ENCODE measurements at regions not wholly inside any gene's neighbourhood (a gene's known extent, or its start where the extent isn't known, plus 50 kb on each side); places are given as distances from the start of the nearest gene placed in this dataset.

DNA sequence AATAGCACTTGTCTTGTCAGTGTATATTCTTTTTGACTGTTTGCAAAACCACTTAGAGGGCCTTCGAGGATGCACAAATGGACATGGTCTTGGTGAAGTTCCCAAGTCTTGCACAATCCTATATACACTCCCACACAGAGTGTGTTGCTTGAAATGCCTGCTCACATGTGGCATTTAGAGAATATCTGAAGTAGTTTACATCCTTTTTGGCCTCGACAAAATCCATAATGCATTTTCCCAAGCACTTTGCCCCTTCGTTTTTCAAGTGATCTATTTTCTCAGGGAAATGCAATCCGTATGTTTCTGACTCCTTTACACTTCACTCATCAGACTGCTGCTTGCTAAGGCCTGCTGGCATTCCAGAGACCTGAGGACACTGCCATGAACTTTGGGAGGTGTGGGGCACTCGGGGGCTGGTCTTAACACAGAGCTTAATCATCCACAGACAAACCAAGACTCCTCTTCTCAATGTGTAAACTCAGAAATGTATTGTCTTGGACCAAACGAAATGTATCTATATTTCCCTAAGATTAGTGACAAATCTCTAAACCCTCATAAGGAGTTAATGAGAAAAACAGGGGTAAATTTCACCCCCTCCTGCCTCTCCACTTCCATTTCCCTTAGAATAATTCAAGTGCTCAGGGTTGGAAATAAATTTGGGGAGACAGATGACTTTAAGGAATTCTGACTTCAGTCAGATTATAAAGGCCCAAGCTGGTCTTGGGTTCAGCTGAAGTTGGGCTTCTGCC is 219.3 kb upstream of the APCDD1 start:
- DNase-seq, result no peak
- H3K4me1 ChIP-seq (ENCODE audit: control insufficient read depth, insufficient read depth, low read length), result peaks cover 3% of the 10 kb centered on the region
- H3K27me3 ChIP-seq (ENCODE audit: control insufficient read depth, insufficient read depth, low read length), result no peaks in the 10 kb centered on the region
- no peaks in the 10 kb centered on the region for H3K36me3 ChIP-seq (ENCODE audit: control insufficient read depth, insufficient read depth, low read length)
- no peak overlapping the region for H3K4me3 ChIP-seq (ENCODE audit: low read length)
- no peaks in the 10 kb centered on the region for H3K9me3 ChIP-seq (ENCODE audit: control insufficient read depth, low read depth, low read length)
- WGBS (ENCODE audit: insufficient coverage, low lambda C conversion rate), result 20% methylated on average over 1 of the region's 6 CpGs
- no peak overlapping the region for H3K27ac ChIP-seq (ENCODE audit: low read length)

DNA sequence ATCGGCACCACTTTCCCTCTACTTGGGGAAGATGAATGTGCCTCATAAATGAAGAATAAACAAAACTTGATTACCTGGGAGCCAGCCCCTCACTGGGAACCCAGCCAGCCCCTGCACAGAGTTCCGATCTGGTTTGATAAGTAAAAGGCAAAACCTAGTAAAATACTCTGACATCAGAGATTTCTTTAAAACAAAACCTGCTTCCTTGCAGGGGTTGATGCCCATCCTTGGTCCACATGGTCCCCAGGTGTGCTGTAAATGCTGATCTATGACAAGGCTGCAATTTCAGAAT is 218.8 kb upstream of the APCDD1 start:
- no CpG with 5 or more reads among the region's 2 CpGs for WGBS (ENCODE audit: insufficient coverage, low lambda C conversion rate)
- no peaks in the 10 kb centered on the region for H3K9me3 ChIP-seq (ENCODE audit: control insufficient read depth, low read depth, low read length)
- no peak overlapping the region for H3K27ac ChIP-seq (ENCODE audit: low read length)
- H3K27me3 ChIP-seq (ENCODE audit: control insufficient read depth, insufficient read depth, low read length), result no peaks in the 10 kb centered on the region
- no peaks in the 10 kb centered on the region for H3K36me3 ChIP-seq (ENCODE audit: control insufficient read depth, insufficient read depth, low read length)
- DNase-seq, result no peak
- H3K4me3 ChIP-seq (ENCODE audit: low read length), result no peak overlapping the region
- peaks cover 6% of the 10 kb centered on the region for H3K4me1 ChIP-seq (ENCODE audit: control insufficient read depth, insufficient read depth, low read length)

DNA sequence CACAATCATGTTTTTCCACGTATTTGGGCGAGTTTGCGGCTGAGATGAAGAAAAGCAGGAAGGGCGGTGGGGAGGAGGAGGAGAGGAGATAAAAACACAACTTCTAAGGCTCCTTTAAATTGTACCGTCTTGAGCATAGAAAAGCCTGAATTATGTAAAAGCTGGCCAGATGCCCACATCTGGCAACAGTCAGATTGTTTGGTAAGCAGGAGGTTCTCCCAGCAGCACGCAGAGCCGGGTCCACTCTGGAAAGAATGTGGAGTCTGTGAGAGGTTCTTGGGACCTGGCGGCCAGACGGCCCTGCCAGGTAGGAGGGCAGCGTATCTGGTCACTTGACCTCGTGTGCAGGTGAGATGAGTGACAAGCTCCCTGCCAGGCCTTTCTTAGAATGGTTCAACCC is 215.3 kb upstream of the APCDD1 start:
- DNase-seq, result no peak

GRCh38 chr18:10239991-10240634 is 214.3 kb upstream of the APCDD1 start:
- WGBS (ENCODE audit: insufficient coverage, low lambda C conversion rate), result no CpG with 5 or more reads among the region's 5 CpGs
- Histone ChIP-seq H3K9me3 (ENCODE audit: control insufficient read depth, low read depth, low read length) (no peaks in the 10 kb centered on the region), H3K36me3 (ENCODE audit: control insufficient read depth, insufficient read depth, low read length) (no peaks in the 10 kb centered on the region), H3K27me3 (ENCODE audit: control insufficient read depth, insufficient read depth, low read length) (no peaks in the 10 kb centered on the region), H3K4me3 (ENCODE audit: low read length) (no peak overlapping the region), H3K4me1 (ENCODE audit: control insufficient read depth, insufficient read depth, low read length) (peaks cover 3% of the 10 kb centered on the region), H3K27ac (ENCODE audit: low read length) (no peak overlapping the region)
- no peak for DNase-seq

More for the DNA sequence above, 215.3 kb upstream of the APCDD1 start:
- Histone ChIP-seq H3K9me3 (ENCODE audit: control insufficient read depth, low read depth, low read length) (no peaks in the 10 kb centered on the region), H3K4me3 (ENCODE audit: low read length) (no peak overlapping the region), H3K27ac (ENCODE audit: low read length) (no peak overlapping the region), H3K27me3 (ENCODE audit: control insufficient read depth, insufficient read depth, low read length) (no peaks in the 10 kb centered on the region), H3K4me1 (ENCODE audit: control insufficient read depth, insufficient read depth, low read length) (peaks cover 6% of the 10 kb centered on the region), H3K36me3 (ENCODE audit: control insufficient read depth, insufficient read depth, low read length) (no peaks in the 10 kb centered on the region)
- WGBS (ENCODE audit: insufficient coverage, low lambda C conversion rate), result no CpG with 5 or more reads among the region's 11 CpGs

GRCh38 chr18:10240973-10241372 is 213.5 kb upstream of the APCDD1 start:
- WGBS (ENCODE audit: insufficient coverage, low lambda C conversion rate), result no CpG with 5 or more reads among the region's 2 CpGs
- no peak for DNase-seq
- no peak overlapping the region for H3K4me3 ChIP-seq (ENCODE audit: low read length)
- no peaks in the 10 kb centered on the region for H3K36me3 ChIP-seq (ENCODE audit: control insufficient read depth, insufficient read depth, low read length)
- no peak overlapping the region for H3K27ac ChIP-seq (ENCODE audit: low read length)
- H3K4me1 ChIP-seq (ENCODE audit: control insufficient read depth, insufficient read depth, low read length), result peaks cover 3% of the 10 kb centered on the region
- no peaks in the 10 kb centered on the region for H3K27me3 ChIP-seq (ENCODE audit: control insufficient read depth, insufficient read depth, low read length)
- H3K9me3 ChIP-seq (ENCODE audit: control insufficient read depth, low read depth, low read length), result no peaks in the 10 kb centered on the region

DNA sequence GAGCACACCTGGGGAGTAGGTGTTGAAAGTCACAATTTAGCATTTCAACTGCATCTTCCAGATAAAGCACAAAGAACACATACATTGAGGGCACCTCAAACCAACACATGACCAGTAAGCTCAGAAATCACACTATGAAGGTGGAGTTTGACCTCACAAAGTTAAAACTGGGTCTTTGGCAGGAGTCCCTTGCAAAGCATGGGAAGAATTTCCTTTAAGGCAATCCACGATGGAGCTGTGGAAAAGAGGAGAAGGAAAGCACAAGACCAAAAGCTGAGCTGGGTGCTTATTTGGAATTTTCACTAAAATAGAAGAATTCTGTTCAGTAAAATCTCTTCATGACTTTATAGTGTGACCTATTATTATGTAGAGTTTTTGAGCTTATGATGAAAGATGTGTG is 212.9 kb upstream of the APCDD1 start:
- Histone ChIP-seq H3K27ac (ENCODE audit: low read length) (no peak overlapping the region), H3K4me3 (ENCODE audit: low read length) (no peak overlapping the region), H3K27me3 (ENCODE audit: control insufficient read depth, insufficient read depth, low read length) (no peaks in the 10 kb centered on the region), H3K9me3 (ENCODE audit: control insufficient read depth, low read depth, low read length) (no peaks in the 10 kb centered on the region), H3K36me3 (ENCODE audit: control insufficient read depth, insufficient read depth, low read length) (no peaks in the 10 kb centered on the region), H3K4me1 (ENCODE audit: control insufficient read depth, insufficient read depth, low read length) (peaks cover 3% of the 10 kb centered on the region)
- no peak for DNase-seq
- WGBS (ENCODE audit: insufficient coverage, low lambda C conversion rate), result 80% methylated on average over 1 of the region's 1 CpG

DNA sequence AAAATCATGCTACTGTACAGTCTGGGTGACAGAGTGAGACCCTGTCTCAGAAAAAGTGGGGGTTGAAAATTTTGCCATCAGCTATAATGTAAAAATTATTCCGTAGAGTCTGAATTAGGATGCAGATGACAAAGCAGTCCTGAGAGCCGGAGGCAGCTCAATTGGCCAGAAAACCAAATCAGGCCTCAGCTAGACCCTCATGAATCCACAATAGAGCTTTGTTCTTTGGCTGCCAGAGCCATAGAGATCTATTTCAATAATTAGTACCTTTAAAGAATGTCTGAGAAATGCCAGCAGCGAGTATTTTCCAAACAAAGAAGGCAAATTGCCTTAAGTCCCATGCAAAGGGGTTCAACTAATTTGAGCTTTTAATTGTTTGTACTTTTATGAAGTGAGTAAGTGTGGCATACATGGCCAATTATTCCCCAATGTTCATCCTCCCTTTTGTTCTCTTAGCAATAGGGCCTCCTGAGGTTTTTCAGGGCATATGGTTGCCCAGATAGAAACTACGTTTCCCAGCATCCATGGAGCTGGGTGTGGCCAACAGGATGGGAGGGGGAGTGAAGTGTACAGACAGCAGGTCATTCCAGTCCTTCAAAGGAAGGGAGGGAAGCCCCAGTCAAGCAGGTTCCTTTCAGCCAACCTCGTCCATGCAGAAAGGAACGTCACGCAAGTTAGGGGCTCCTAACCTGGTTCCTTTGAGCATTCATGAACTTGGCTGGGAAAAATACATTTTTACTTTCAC is 211.3 kb upstream of the APCDD1 start:
- Histone ChIP-seq H3K27me3 (ENCODE audit: control insufficient read depth, insufficient read depth, low read length) (no peaks in the 10 kb centered on the region), H3K27ac (ENCODE audit: low read length) (no peak overlapping the region), H3K9me3 (ENCODE audit: control insufficient read depth, low read depth, low read length) (no peaks in the 10 kb centered on the region), H3K4me1 (ENCODE audit: control insufficient read depth, insufficient read depth, low read length) (peaks cover 7% of the 10 kb centered on the region), H3K4me3 (ENCODE audit: low read length) (no peak overlapping the region), H3K36me3 (ENCODE audit: control insufficient read depth, insufficient read depth, low read length) (no peaks in the 10 kb centered on the region)
- DNase-seq, result no peak
- WGBS (ENCODE audit: insufficient coverage, low lambda C conversion rate), result 86% methylated on average over 1 of the region's 7 CpGs

DNA sequence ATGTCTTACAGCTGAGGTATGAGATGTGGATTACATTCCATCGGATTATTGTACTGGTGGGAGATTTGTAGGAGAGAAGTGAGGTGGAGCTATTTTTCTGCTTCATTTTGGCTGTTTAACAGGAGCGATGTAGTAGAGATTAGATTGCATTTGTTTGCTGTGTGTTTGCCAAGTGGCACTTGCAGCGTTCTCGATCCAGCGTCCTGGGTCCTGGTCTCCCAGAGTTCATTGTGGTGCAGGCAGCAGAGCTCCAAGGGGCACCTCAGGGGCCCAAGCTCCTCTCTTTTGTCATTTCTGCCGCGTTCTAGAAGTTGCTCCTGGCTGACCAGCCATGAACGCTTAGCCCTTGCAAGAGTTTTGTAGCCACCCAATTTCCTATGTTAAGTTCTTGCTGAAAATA is 210.1 kb upstream of the APCDD1 start:
- Histone ChIP-seq H3K27ac (ENCODE audit: low read length) (no peak overlapping the region), H3K4me3 (ENCODE audit: low read length) (no peak overlapping the region), H3K36me3 (ENCODE audit: control insufficient read depth, insufficient read depth, low read length) (no peaks in the 10 kb centered on the region), H3K27me3 (ENCODE audit: control insufficient read depth, insufficient read depth, low read length) (no peaks in the 10 kb centered on the region), H3K9me3 (ENCODE audit: control insufficient read depth, low read depth, low read length) (no peaks in the 10 kb centered on the region), H3K4me1 (ENCODE audit: control insufficient read depth, insufficient read depth, low read length) (peaks cover 7% of the 10 kb centered on the region)
- no peak for DNase-seq
- no CpG with 5 or more reads among the region's 8 CpGs for WGBS (ENCODE audit: insufficient coverage, low lambda C conversion rate)

DNA sequence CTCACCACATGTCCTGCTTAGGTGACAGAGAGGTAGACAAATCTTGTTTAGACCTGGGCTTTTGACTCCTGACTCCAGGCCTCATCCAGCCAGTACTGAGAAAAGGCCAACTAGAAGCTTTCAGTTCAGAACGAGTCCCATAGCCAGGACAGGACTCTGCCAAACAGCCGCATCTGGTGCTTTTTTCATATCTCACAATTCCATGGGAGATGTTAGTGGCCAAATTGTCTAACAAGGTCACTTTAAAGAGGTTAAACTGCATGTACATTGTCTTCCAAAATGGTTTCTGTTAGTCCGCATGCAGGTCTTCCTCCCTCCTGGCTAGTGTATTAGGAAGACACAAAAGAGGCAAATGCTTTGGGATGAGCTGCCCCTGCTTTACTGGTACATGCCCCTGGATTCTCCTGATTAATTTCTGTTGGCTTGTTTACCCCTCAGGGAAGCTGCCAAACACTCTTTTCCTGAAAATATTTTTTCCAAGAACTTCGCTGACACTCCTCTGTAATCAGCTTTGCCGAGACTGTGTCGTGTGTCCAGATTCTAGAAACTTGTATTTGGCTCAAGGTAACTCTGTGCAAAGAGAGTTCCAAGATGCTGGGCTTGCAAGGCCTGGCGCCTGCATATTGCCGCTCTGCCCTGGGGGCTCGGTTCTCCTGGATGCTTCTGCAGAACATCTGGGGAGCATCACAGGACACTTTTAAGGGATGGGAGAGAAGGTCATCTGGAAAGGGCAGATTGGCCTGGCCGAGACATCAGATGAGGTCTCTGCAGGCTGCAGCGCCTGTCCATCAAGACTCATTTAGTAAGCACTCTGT is 209.2 kb upstream of the APCDD1 start:
- H3K4me3 ChIP-seq (ENCODE audit: low read length), result no peak overlapping the region
- peaks cover 7% of the 10 kb centered on the region for H3K4me1 ChIP-seq (ENCODE audit: control insufficient read depth, insufficient read depth, low read length)
- no peaks in the 10 kb centered on the region for H3K27me3 ChIP-seq (ENCODE audit: control insufficient read depth, insufficient read depth, low read length)
- no peaks in the 10 kb centered on the region for H3K9me3 ChIP-seq (ENCODE audit: control insufficient read depth, low read depth, low read length)
- no peak for DNase-seq
- WGBS (ENCODE audit: insufficient coverage, low lambda C conversion rate), result 83% methylated on average over 1 of the region's 11 CpGs
- H3K36me3 ChIP-seq (ENCODE audit: control insufficient read depth, insufficient read depth, low read length), result no peaks in the 10 kb centered on the region
- no peak overlapping the region for H3K27ac ChIP-seq (ENCODE audit: low read length)

- WGBS (ENCODE audit: insufficient coverage, low lambda C conversion rate), result no CpG with 5 or more reads among the region's 6 CpGs
- DNase-seq, result no peak
- Histone ChIP-seq H3K4me3 (ENCODE audit: low read length) (no peak overlapping the region), H3K36me3 (ENCODE audit: control insufficient read depth, insufficient read depth, low read length) (no peaks in the 10 kb centered on the region), H3K9me3 (ENCODE audit: control insufficient read depth, low read depth, low read length) (no peaks in the 10 kb centered on the region), H3K27me3 (ENCODE audit: control insufficient read depth, insufficient read depth, low read length) (no peaks in the 10 kb centered on the region), H3K27ac (ENCODE audit: low read length) (no peak overlapping the region), H3K4me1 (ENCODE audit: control insufficient read depth, insufficient read depth, low read length) (peaks cover 4% of the 10 kb centered on the region)
These were observed 208.6 kb upstream of the APCDD1 start for GRCh38 chr18:10245846-10246175.

All from large intestine (tissue), 3 donors.